ENCODE measurements at regions not wholly inside any gene's neighbourhood (a gene's known extent, or its start where the extent isn't known, plus 50 kb on each side); places are given as distances from the start of the nearest gene placed in this dataset.

DNA sequence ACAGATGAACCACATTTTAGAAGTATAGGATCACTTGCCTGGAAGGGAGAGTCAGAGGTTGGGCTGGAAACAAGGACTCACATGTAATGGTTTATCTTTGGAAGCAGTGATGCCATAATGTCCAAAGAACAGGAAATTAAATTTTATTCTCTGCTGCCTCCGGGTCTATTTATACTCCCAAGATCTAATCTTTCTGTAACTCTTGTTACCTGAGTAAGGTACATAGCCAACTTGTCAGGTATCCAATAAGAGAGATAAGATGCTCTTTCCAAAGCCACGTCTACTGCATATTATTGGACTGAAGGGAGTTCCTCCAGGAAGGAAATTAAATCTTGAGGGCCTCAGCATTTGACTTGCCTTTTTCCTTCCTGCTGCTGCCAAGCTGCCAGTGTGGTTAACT is 71.0 kb downstream of the CRYGS start:
- TF ChIP-seq, protein P1, sequence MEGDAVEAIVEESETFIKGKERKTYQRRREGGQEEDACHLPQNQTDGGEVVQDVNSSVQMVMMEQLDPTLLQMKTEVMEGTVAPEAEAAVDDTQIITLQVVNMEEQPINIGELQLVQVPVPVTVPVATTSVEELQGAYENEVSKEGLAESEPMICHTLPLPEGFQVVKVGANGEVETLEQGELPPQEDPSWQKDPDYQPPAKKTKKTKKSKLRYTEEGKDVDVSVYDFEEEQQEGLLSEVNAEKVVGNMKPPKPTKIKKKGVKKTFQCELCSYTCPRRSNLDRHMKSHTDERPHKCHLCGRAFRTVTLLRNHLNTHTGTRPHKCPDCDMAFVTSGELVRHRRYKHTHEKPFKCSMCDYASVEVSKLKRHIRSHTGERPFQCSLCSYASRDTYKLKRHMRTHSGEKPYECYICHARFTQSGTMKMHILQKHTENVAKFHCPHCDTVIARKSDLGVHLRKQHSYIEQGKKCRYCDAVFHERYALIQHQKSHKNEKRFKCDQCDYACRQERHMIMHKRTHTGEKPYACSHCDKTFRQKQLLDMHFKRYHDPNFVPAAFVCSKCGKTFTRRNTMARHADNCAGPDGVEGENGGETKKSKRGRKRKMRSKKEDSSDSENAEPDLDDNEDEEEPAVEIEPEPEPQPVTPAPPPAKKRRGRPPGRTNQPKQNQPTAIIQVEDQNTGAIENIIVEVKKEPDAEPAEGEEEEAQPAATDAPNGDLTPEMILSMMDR (IDR thresholded peaks at IDR 0.05; ENCODE audit: poor library complexity, severe bottlenecking), result no peak
- TF ChIP-seq POLR2AphosphoS5 (IDR thresholded peaks at IDR 0.05) (no peak), TAF1 (IDR thresholded peaks at IDR 0.05; ENCODE audit: low read depth) (no peak), RAD21 (conservative IDR thresholded peaks at IDR 0.05) (no peak), EZH2 (IDR thresholded peaks at IDR 0.05; ENCODE audit: borderline replicate concordance, insufficient read depth, low read length, poor library complexity, severe bottlenecking) (no peak), EP300 (conservative IDR thresholded peaks at IDR 0.05; ENCODE audit: poor library complexity, severe bottlenecking) (no peak), SMC3 (conservative IDR thresholded peaks at IDR 0.05; ENCODE audit: poor library complexity) (no peak), MXI1 (conservative IDR thresholded peaks at IDR 0.05; ENCODE audit: poor library complexity, severe bottlenecking) (no peak)
- TF ChIP-seq, protein P2, sequence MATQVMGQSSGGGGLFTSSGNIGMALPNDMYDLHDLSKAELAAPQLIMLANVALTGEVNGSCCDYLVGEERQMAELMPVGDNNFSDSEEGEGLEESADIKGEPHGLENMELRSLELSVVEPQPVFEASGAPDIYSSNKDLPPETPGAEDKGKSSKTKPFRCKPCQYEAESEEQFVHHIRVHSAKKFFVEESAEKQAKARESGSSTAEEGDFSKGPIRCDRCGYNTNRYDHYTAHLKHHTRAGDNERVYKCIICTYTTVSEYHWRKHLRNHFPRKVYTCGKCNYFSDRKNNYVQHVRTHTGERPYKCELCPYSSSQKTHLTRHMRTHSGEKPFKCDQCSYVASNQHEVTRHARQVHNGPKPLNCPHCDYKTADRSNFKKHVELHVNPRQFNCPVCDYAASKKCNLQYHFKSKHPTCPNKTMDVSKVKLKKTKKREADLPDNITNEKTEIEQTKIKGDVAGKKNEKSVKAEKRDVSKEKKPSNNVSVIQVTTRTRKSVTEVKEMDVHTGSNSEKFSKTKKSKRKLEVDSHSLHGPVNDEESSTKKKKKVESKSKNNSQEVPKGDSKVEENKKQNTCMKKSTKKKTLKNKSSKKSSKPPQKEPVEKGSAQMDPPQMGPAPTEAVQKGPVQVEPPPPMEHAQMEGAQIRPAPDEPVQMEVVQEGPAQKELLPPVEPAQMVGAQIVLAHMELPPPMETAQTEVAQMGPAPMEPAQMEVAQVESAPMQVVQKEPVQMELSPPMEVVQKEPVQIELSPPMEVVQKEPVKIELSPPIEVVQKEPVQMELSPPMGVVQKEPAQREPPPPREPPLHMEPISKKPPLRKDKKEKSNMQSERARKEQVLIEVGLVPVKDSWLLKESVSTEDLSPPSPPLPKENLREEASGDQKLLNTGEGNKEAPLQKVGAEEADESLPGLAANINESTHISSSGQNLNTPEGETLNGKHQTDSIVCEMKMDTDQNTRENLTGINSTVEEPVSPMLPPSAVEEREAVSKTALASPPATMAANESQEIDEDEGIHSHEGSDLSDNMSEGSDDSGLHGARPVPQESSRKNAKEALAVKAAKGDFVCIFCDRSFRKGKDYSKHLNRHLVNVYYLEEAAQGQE (IDR thresholded peaks at IDR 0.05; ENCODE audit: borderline replicate concordance), result no peak
